ENCODE measurements at regions not wholly inside any gene's neighbourhood (a gene's known extent, or its start where the extent isn't known, plus 50 kb on each side); places are given as distances from the start of the nearest gene placed in this dataset.

GRCh38 chr4:111681270-111681669, 464.0 kb upstream of the FAM241A start:
- DNase-seq, result no peak

GRCh38 chr4:111681751-111682150, 463.5 kb upstream of the FAM241A start:
- DNase-seq, result no peak

GRCh38 chr4:111685205-111685604, 460.0 kb upstream of the FAM241A start:
- DNase-seq, result no peak

GRCh38 chr4:111689214-111689613, 456.0 kb upstream of the FAM241A start:
- no peak for DNase-seq

- DNase-seq, result no peak
These were observed 455.5 kb upstream of the FAM241A start for GRCh38 chr4:111689731-111690130.

GRCh38 chr4:111693758-111694157, 451.5 kb upstream of the FAM241A start:
- DNase-seq, result no peak

- DNase-seq, result no peak
These were observed 449.6 kb upstream of the FAM241A start for GRCh38 chr4:111695677-111696076.

- no peak for DNase-seq
These were observed 448.7 kb upstream of the FAM241A start for GRCh38 chr4:111696505-111696904.

- no peak for DNase-seq
These were observed 447.9 kb upstream of the FAM241A start for GRCh38 chr4:111697176-111697942.

- DNase-seq, result no peak
These were observed 446.9 kb upstream of the FAM241A start for GRCh38 chr4:111698361-111698760.

- DNase-seq, result no peak
These were observed 446.1 kb upstream of the FAM241A start for GRCh38 chr4:111699165-111699564.

- no peak for DNase-seq
These were observed 444.2 kb upstream of the FAM241A start for GRCh38 chr4:111701102-111701501.

GRCh38 chr4:111707491-111707890, 437.8 kb upstream of the FAM241A start:
- no peak for DNase-seq

GRCh38 chr4:111712093-111712677, 433.1 kb upstream of the FAM241A start:
- no peak for DNase-seq

- no peak for DNase-seq
These were observed 432.0 kb upstream of the FAM241A start for GRCh38 chr4:111713276-111713675.

GRCh38 chr4:111717921-111718320, 427.3 kb upstream of the FAM241A start:
- DNase-seq, result no peak

GRCh38 chr4:111718763-111719559, 426.3 kb upstream of the FAM241A start:
- no peak for DNase-seq

GRCh38 chr4:111720866-111721265, 424.4 kb upstream of the FAM241A start:
- DNase-seq, result no peak

GRCh38 chr4:111722213-111722720, 423.0 kb upstream of the FAM241A start:
- DNase-seq, result no peak

- DNase-seq, result no peak
These were observed 408.7 kb upstream of the FAM241A start for GRCh38 chr4:111736516-111736915.

GRCh38 chr4:111744847-111745246, 400.4 kb upstream of the FAM241A start:
- no peak for DNase-seq

GRCh38 chr4:111748157-111748556, 397.1 kb upstream of the FAM241A start:
- no peak for DNase-seq

- no peak for DNase-seq
These were observed 391.3 kb upstream of the FAM241A start for GRCh38 chr4:111754003-111754402.

GRCh38 chr4:111755571-111755970, 389.7 kb upstream of the FAM241A start:
- no peak for DNase-seq
